OCI-LY3 (cell line): ENCODE measurements at regions not wholly inside any gene's neighbourhood (a gene's known extent, or its start where the extent isn't known, plus 50 kb on each side); places are given as distances from the start of the nearest gene placed in this dataset.

Source experiments
- H2AFZ ChIP-seq: fragments of 200-600, 300-600 bp; shearing (Covaris generic); 2 replicates; pipeline ENCODE4 v1.6.0; 2014; ENCODE audit warnings: antibody characterized with exemption, low read depth, low read length
- H3K27ac ChIP-seq: fragments of 200-600, 300-600 bp; sonication (generic); 2 replicates; pipeline ENCODE4 v1.5.1; 2014; ENCODE audit warnings: mild to moderate bottlenecking, low read length, moderate library complexity, mixed read lengths
- H3K27me3 ChIP-seq: fragments of 200-600, 300-600 bp; sonication (generic); 2 replicates; pipeline ENCODE4 v1.6.1; 2014; ENCODE audit warnings: low read depth, low read length, mixed read lengths
- H3K36me3 ChIP-seq: fragments of 200-600, 300-600 bp; sonication (generic); replicated peaks from 2 replicates; pipeline ENCODE3; 2014; ENCODE audit warnings: low read depth, low read length, mixed read lengths
- H3K4me1 ChIP-seq: fragments of 300-600, 200-600 bp; sonication (generic); 2 replicates; pipeline ENCODE4 v1.6.1; 2014; ENCODE audit warnings: low read length, mixed read lengths
- H3K4me2 ChIP-seq: fragments of 200-600, 300-600 bp; sonication (generic); 2 replicates; pipeline ENCODE4 v1.6.1; 2014; ENCODE audit warnings: low read length, mixed read lengths
- H3K4me3 ChIP-seq: fragments of 300-600, 200-600 bp; sonication (generic); 2 replicates; pipeline ENCODE4 v1.5.1; 2014; ENCODE audit warnings: antibody characterized with exemption, mild to moderate bottlenecking, low read length, moderate library complexity
- H3K79me2 ChIP-seq: fragments of 300-600, 200-600 bp; shearing (Covaris generic); 2 replicates; pipeline ENCODE4 v1.6.1; 2014; ENCODE audit warnings: mild to moderate bottlenecking, low read length, mixed read lengths
- H3K9ac ChIP-seq: fragments of 300-600, 200-600 bp; shearing (Covaris generic); 2 replicates; pipeline ENCODE4 v1.6.0; 2014; ENCODE audit warnings: mild to moderate bottlenecking, low read length, moderate library complexity
- H3K9me3 ChIP-seq: fragments of 200-600, 300-600 bp; shearing (Covaris generic); 2 replicates; pipeline ENCODE4 v1.6.1; 2014; ENCODE audit warnings: low read length, mixed read lengths; ENCODE audit not compliant: insufficient read depth
- H4K20me1 ChIP-seq: fragments of 200-600, 300-600 bp; sonication (generic); 2 replicates; pipeline ENCODE4 v1.6.1; 2016; ENCODE audit warnings: low read length, mixed read lengths; ENCODE audit not compliant: insufficient read depth
- EZH2phosphoT487 ChIP-seq: fragments of 200-600 bp; shearing (Covaris generic); IDR thresholded peaks from 2 replicates; pipeline ENCODE4 v1.6.1; 2018; ENCODE audit warnings: antibody characterized with exemption, mixed run types, low read depth
- TF ChIP-seq, protein P1 (sequence below): fragments of 200-600, 300-600 bp; sonication (generic); IDR thresholded peaks from 2 replicates; pipeline ENCODE4 v1.5.1; 2014; ENCODE audit warnings: antibody characterized with exemption, low read length, low read depth

DNA sequence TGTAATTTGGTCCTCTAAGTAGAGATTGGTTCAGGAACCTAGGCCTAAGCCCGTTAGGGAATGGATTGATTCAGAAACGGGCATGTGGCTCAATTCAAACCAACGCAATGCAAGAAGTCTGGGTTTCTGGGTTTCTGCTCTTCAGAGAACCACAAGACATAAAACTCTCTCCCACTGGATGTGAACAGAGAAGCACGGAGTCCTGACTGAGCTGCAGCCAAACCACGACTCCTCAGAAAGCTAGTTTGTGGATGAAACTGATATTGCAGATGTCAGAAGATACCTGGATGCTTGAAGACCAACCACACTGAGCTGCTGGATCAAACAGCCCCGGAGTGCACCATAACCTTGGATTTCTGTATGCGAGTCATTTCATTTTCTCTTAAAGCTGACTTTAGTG, 50.0 kb downstream of the SOD2 start:
- Histone ChIP-seq H3K4me1 (no peaks in the 10 kb centered on the region; the same call in 1 of the 2 replicates), H3K27ac (no peak overlapping the region), H3K27me3 (no peaks in the 10 kb centered on the region), H3K4me2 (no peak overlapping the region), H3K36me3 (no peaks in the 10 kb centered on the region), H2AFZ (no peak overlapping the region), H3K79me2 (no peaks in the 10 kb centered on the region), H4K20me1 (no peaks in the 10 kb centered on the region), H3K9ac (no peak overlapping the region), H3K9me3 (no peaks in the 10 kb centered on the region), H3K4me3 (no peak overlapping the region)
- no peak for TF ChIP-seq EZH2phosphoT487
- TF ChIP-seq, protein P1, sequence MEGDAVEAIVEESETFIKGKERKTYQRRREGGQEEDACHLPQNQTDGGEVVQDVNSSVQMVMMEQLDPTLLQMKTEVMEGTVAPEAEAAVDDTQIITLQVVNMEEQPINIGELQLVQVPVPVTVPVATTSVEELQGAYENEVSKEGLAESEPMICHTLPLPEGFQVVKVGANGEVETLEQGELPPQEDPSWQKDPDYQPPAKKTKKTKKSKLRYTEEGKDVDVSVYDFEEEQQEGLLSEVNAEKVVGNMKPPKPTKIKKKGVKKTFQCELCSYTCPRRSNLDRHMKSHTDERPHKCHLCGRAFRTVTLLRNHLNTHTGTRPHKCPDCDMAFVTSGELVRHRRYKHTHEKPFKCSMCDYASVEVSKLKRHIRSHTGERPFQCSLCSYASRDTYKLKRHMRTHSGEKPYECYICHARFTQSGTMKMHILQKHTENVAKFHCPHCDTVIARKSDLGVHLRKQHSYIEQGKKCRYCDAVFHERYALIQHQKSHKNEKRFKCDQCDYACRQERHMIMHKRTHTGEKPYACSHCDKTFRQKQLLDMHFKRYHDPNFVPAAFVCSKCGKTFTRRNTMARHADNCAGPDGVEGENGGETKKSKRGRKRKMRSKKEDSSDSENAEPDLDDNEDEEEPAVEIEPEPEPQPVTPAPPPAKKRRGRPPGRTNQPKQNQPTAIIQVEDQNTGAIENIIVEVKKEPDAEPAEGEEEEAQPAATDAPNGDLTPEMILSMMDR, result no peak

DNA sequence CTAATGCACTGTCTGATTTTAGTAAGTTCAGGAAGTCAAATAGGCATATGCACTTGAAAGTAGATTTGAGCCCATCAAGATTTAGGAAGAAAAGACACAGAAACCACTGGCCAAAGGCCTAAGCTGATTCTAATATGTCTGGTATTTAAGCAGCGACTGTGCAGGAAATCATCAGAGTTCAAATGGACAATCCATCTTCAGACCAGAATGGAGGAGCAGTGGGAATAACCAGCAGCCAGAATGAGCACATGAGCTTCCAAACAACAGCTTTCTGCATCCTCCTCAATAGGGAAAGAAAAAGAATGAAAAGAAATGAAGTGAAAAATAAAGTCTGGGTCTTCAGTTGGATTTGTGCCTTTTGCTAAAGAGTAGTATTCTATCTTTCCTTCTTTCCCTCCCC, 50.6 kb downstream of the SOD2 start:
- Histone ChIP-seq H3K27me3 (no peaks in the 10 kb centered on the region), H2AFZ (no peak overlapping the region), H4K20me1 (no peaks in the 10 kb centered on the region), H3K4me2 (no peak overlapping the region), H3K79me2 (no peaks in the 10 kb centered on the region), H3K36me3 (no peaks in the 10 kb centered on the region), H3K27ac (no peak overlapping the region), H3K9ac (no peak overlapping the region), H3K9me3 (no peaks in the 10 kb centered on the region), H3K4me3 (no peak overlapping the region), H3K4me1 (no peaks in the 10 kb centered on the region; the same call in 1 of the 2 replicates)
- no peak for TF ChIP-seq EZH2phosphoT487
- TF ChIP-seq, protein P1, result no peak

DNA sequence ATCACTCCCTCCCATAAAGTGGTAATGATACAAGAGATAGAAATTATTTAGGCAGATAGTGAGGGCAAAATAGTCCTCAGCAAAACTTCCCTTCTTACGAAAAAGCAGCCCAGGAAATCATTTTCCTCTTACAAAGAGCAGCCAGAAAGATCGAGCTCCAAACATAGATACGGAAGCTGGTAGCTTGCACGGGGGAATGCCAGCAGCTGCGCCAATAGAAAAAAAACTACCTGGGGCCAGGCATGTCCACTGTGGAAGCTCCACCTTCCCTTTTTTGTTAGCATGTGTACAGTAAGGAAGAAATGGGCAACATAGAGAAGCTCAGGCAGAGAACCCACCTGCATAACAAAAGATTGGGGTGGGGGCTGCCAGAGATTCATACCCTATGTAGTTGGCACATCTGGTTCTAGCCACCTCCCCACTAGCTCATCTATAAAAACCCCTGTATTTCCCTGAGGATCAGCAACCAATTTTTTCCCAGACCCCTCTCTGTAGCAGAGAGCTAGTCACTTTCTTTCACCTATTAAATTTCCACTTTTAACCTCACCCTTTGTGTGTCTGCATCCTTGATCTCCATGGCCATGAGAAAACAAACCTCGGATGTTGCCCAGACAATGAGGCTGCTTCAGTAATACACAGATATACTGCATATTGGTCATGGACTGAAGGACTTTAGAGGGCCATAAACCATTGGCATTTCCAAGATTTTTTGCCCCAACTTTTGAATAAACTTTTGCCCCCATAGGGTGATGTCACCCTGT, 52.1 kb downstream of the SOD2 start:
- Histone ChIP-seq H3K9me3 (no peaks in the 10 kb centered on the region), H3K9ac (no peak overlapping the region), H3K4me1 (no peaks in the 10 kb centered on the region), H3K79me2 (no peaks in the 10 kb centered on the region), H3K27ac (no peak overlapping the region), H3K27me3 (no peaks in the 10 kb centered on the region), H4K20me1 (no peaks in the 10 kb centered on the region), H3K4me2 (no peak overlapping the region), H3K36me3 (no peaks in the 10 kb centered on the region), H3K4me3 (no peak overlapping the region), H2AFZ (no peak overlapping the region)
- no peak for TF ChIP-seq EZH2phosphoT487
- TF ChIP-seq, protein P1, result no peak

DNA sequence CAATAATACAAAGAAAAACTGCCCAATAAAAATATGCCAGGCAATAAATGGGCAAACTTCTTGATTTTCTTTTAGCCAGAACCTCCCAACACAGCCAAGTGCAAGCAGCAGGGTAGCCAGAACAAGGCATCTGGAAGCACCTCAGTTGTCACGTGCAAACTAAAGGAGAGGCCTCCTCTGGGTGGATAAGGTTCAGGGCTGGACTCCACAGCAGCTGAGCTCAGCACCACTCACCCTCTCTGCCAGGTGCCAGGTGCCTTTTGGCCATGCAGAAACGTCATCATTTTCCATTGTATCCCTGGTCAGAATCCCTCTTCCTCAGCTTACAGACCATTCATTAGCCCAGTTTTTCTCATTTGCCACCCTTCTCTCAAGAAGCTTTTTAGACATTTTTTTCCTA, 52.7 kb downstream of the SOD2 start:
- Histone ChIP-seq H3K79me2 (no peaks in the 10 kb centered on the region), H3K4me1 (no peaks in the 10 kb centered on the region), H3K36me3 (no peaks in the 10 kb centered on the region), H3K27me3 (no peaks in the 10 kb centered on the region), H3K4me2 (no peak overlapping the region), H2AFZ (no peak overlapping the region), H3K4me3 (no peak overlapping the region), H3K27ac (no peak overlapping the region), H3K9ac (no peak overlapping the region), H4K20me1 (no peaks in the 10 kb centered on the region), H3K9me3 (no peaks in the 10 kb centered on the region)
- TF ChIP-seq, protein P1, result no peak
- no peak for TF ChIP-seq EZH2phosphoT487
